ENCODE measurements at regions not wholly inside any gene's neighbourhood (a gene's known extent, or its start where the extent isn't known, plus 50 kb on each side); places are given as distances from the start of the nearest gene placed in this dataset.

DNA sequence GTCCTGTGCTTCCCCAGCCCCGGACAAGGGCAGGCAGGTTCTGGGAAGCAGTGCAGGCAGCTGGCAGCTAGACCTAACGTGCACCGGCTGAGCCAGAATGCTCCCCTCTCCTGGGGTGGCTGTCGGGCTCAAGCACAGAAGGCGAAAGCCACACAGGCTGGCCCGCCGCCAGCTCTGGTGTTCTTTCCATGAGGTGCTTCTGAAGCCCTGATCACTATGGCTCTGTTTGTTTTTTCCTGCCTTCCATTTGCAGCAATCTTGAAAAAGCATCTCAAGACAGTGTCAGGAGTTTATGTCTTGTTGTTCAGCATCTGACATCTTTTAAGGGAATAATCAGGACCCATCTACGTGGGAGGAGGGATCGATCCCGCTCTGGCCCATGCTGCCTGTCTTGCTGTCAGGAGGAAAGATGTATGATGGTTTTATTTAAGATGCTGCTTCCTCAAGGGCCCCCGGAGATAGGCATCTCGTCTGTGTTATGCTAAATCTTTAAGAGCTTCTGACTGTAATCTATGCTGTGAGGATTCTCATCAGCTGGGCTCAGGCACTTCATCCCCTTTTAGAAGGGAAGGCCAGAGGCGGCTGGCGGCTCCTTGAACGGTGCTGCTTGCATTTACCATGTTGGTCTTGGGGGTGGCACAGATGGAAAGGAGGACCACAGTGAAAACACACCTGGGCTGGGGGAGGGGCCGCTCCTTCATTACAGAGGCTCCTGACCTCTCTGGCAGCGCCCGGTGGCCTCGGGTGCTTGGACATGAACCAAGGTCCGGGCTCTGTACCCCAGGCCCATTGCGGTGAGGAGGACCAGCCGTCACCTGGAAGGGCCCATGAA lies 118.5 kb upstream of the HDAC4 start:
- ATAC-seq: no peak
- TF ChIP-seq ZNF8 (CRISPR knock-in tag; IDR thresholded peaks at IDR 0.05): no peak
- TF ChIP-seq, protein P1, sequence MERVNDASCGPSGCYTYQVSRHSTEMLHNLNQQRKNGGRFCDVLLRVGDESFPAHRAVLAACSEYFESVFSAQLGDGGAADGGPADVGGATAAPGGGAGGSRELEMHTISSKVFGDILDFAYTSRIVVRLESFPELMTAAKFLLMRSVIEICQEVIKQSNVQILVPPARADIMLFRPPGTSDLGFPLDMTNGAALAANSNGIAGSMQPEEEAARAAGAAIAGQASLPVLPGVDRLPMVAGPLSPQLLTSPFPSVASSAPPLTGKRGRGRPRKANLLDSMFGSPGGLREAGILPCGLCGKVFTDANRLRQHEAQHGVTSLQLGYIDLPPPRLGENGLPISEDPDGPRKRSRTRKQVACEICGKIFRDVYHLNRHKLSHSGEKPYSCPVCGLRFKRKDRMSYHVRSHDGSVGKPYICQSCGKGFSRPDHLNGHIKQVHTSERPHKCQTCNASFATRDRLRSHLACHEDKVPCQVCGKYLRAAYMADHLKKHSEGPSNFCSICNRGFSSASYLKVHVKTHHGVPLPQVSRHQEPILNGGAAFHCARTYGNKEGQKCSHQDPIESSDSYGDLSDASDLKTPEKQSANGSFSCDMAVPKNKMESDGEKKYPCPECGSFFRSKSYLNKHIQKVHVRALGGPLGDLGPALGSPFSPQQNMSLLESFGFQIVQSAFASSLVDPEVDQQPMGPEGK (CRISPR knock-in tag; IDR thresholded peaks at IDR 0.05; ENCODE audit: borderline replicate concordance): no peak
- no peak for TF ChIP-seq POU6F1 (CRISPR knock-in tag; IDR thresholded peaks at IDR 0.05; ENCODE audit: borderline replicate concordance, low read depth)
- TF ChIP-seq ZNF70 (CRISPR knock-in tag; IDR thresholded peaks at IDR 0.05): no peak
- TF ChIP-seq, protein P2, sequence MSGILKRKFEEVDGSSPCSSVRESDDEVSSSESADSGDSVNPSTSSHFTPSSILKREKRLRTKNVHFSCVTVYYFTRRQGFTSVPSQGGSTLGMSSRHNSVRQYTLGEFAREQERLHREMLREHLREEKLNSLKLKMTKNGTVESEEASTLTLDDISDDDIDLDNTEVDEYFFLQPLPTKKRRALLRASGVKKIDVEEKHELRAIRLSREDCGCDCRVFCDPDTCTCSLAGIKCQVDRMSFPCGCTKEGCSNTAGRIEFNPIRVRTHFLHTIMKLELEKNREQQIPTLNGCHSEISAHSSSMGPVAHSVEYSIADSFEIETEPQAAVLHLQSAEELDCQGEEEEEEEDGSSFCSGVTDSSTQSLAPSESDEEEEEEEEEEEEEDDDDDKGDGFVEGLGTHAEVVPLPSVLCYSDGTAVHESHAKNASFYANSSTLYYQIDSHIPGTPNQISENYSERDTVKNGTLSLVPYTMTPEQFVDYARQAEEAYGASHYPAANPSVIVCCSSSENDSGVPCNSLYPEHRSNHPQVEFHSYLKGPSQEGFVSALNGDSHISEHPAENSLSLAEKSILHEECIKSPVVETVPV (CRISPR knock-in tag; IDR thresholded peaks at IDR 0.05): no peak
- no peak for TF ChIP-seq ZC3H10 (CRISPR knock-in tag; IDR thresholded peaks at IDR 0.05)
- no peak for TF ChIP-seq CSDC2 (CRISPR knock-in tag; IDR thresholded peaks at IDR 0.05)
- no peak for TF ChIP-seq BACH2 (CRISPR knock-in tag; IDR thresholded peaks at IDR 0.05; ENCODE audit: borderline replicate concordance)
- TF ChIP-seq ESRRG (CRISPR knock-in tag; IDR thresholded peaks at IDR 0.05): no peak
- TF ChIP-seq ZFP30 (CRISPR knock-in tag; IDR thresholded peaks at IDR 0.05): no peak
- TF ChIP-seq ZNF565 (CRISPR knock-in tag; conservative IDR thresholded peaks at IDR 0.05; ENCODE audit: low read depth): no peak
- no peak for TF ChIP-seq ISL1 (CRISPR knock-in tag; IDR thresholded peaks at IDR 0.05)
- TF ChIP-seq ARNTL (CRISPR knock-in tag; IDR thresholded peaks at IDR 0.05; ENCODE audit: borderline replicate concordance, low read depth): no peak
- TF ChIP-seq, protein P3, sequence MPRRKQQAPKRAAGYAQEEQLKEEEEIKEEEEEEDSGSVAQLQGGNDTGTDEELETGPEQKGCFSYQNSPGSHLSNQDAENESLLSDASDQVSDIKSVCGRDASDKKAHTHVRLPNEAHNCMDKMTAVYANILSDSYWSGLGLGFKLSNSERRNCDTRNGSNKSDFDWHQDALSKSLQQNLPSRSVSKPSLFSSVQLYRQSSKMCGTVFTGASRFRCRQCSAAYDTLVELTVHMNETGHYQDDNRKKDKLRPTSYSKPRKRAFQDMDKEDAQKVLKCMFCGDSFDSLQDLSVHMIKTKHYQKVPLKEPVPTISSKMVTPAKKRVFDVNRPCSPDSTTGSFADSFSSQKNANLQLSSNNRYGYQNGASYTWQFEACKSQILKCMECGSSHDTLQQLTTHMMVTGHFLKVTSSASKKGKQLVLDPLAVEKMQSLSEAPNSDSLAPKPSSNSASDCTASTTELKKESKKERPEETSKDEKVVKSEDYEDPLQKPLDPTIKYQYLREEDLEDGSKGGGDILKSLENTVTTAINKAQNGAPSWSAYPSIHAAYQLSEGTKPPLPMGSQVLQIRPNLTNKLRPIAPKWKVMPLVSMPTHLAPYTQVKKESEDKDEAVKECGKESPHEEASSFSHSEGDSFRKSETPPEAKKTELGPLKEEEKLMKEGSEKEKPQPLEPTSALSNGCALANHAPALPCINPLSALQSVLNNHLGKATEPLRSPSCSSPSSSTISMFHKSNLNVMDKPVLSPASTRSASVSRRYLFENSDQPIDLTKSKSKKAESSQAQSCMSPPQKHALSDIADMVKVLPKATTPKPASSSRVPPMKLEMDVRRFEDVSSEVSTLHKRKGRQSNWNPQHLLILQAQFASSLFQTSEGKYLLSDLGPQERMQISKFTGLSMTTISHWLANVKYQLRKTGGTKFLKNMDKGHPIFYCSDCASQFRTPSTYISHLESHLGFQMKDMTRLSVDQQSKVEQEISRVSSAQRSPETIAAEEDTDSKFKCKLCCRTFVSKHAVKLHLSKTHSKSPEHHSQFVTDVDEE (CRISPR knock-in tag; IDR thresholded peaks at IDR 0.05): no peak
- TF ChIP-seq RARB (CRISPR knock-in tag; IDR thresholded peaks at IDR 0.05): no peak
- TF ChIP-seq PPARA (CRISPR knock-in tag; IDR thresholded peaks at IDR 0.05; ENCODE audit: borderline replicate concordance): no peak
- TF ChIP-seq OSR1 (CRISPR knock-in tag; IDR thresholded peaks at IDR 0.05): no peak
- no peak for TF ChIP-seq ZFP3 (CRISPR knock-in tag; IDR thresholded peaks at IDR 0.05)
- no peak for TF ChIP-seq SNAI2 (CRISPR knock-in tag; IDR thresholded peaks at IDR 0.05)

DNA sequence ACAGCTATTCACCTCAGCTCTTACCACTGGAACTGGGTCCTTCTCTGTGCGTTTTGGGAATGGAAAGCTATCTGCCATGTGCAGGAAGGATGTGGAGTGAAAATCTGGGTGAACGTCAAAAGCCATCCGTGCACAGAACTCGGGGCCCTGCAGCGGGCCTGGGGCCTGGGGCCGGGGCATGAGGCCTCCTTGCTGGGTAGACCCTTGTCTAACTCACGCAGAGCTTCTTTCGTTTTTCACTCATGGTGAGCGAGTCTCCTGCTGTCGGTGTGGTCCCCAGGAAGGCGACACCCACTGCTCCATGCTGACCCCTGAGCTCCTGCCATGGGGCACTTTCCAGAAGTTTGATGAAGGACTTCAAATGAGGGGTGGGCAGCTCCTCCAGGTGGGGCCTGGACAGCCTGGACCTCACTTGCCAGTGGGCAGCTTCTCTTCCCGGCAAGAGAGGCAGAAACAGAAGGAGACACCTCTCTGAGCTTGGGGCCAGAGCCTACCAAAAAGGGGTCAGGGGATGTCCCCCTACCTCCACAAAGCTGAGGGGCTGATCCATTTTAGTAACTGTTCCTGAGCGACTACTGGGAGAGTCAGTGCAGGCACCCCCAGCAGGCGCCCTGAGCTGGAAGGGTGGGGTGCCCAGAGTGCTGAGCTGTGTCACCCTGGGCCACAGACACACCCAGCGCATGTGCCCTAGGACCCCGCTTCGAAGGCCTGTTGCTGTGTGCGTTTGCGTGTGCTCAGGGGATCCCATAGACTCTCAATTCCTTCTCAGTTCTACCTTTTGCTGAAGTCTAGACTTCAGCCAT lies 117.7 kb upstream of the HDAC4 start:
- TF ChIP-seq POU6F1 (CRISPR knock-in tag; IDR thresholded peaks at IDR 0.05; ENCODE audit: borderline replicate concordance, low read depth) (no peak), GLIS3 (CRISPR knock-in tag; IDR thresholded peaks at IDR 0.05) (no peak), PPARA (CRISPR knock-in tag; IDR thresholded peaks at IDR 0.05; ENCODE audit: borderline replicate concordance) (no peak), ZFP30 (CRISPR knock-in tag; IDR thresholded peaks at IDR 0.05) (no peak), OSR1 (CRISPR knock-in tag; IDR thresholded peaks at IDR 0.05) (no peak), CSDC2 (CRISPR knock-in tag; IDR thresholded peaks at IDR 0.05) (no peak), BACH2 (CRISPR knock-in tag; IDR thresholded peaks at IDR 0.05; ENCODE audit: borderline replicate concordance) (no peak), ZFP3 (CRISPR knock-in tag; IDR thresholded peaks at IDR 0.05) (no peak), ZC3H10 (CRISPR knock-in tag; IDR thresholded peaks at IDR 0.05) (no peak), ZNF70 (CRISPR knock-in tag; IDR thresholded peaks at IDR 0.05) (no peak)
- TF ChIP-seq, protein P2 (CRISPR knock-in tag; IDR thresholded peaks at IDR 0.05): no peak
- TF ChIP-seq, protein P4, sequence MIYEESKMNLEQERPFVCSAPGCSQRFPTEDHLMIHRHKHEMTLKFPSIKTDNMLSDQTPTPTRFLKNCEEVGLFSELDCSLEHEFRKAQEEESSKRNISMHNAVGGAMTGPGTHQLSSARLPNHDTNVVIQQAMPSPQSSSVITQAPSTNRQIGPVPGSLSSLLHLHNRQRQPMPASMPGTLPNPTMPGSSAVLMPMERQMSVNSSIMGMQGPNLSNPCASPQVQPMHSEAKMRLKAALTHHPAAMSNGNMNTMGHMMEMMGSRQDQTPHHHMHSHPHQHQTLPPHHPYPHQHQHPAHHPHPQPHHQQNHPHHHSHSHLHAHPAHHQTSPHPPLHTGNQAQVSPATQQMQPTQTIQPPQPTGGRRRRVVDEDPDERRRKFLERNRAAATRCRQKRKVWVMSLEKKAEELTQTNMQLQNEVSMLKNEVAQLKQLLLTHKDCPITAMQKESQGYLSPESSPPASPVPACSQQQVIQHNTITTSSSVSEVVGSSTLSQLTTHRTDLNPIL (CRISPR knock-in tag; IDR thresholded peaks at IDR 0.05; ENCODE audit: low read depth): no peak
- ATAC-seq: no peak
